SU-DHL-6 (cell line): ENCODE measurements at regions not wholly inside any gene's neighbourhood (a gene's known extent, or its start where the extent isn't known, plus 50 kb on each side); places are given as distances from the start of the nearest gene placed in this dataset.

Experiments used
- CTCF ChIP-seq: fragments of 200-600 bp; sonication (generic); IDR thresholded peaks from one replicate; pipeline ENCODE4 v1.5.1; 2017; ENCODE audit warnings: antibody characterized with exemption, mild to moderate bottlenecking, low read length, moderate library complexity; ENCODE audit not compliant: insufficient read depth, poor library complexity, severe bottlenecking
- EZH2phosphoT487 ChIP-seq: fragments of 200-600 bp; sonication (generic), shearing (Covaris generic); conservative IDR thresholded peaks from 2 replicates; pipeline ENCODE4 v1.6.1; 2018; ENCODE audit warnings: mild to moderate bottlenecking, antibody characterized with exemption, low read length, moderate library complexity, mixed read lengths

GRCh38 chr4:163651761-163652160 lies 157.3 kb downstream of the TMA16 start:
- no peak for TF ChIP-seq CTCF
- TF ChIP-seq EZH2phosphoT487 = no peak
